Progenitor cell of endocrine pancreas (in vitro differentiated cells): ENCODE measurements at regions not wholly inside any gene's neighbourhood (a gene's known extent, or its start where the extent isn't known, plus 50 kb on each side); places are given as distances from the start of the nearest gene placed in this dataset.

Source experiments
- DNase-seq: peaks from one replicate; pipeline ENCODE4 v3.0.0; 2021; ENCODE audit warnings: low spot score; ENCODE audit not compliant: unreplicated experiment
- H3K27ac Mint-ChIP-seq: 2 replicates; pipeline ENCODE4 v1.8.0; 2021; ENCODE audit warnings: mild to moderate bottlenecking, moderate library complexity, mixed read lengths
- H3K27me3 Mint-ChIP-seq: 2 replicates; pipeline ENCODE4 v1.8.0; 2021; ENCODE audit warnings: mixed read lengths
- H3K36me3 Mint-ChIP-seq: 2 replicates; pipeline ENCODE4 v1.8.0; 2022; ENCODE audit warnings: mixed read lengths; ENCODE audit not compliant: insufficient read depth
- H3K4me1 Mint-ChIP-seq: 2 replicates; pipeline ENCODE4 v1.8.0; 2021; ENCODE audit warnings: low read depth, mixed read lengths
- H3K4me3 Mint-ChIP-seq: 2 replicates; pipeline ENCODE4 v1.8.0; 2021; ENCODE audit warnings: low read depth, mild to moderate bottlenecking, moderate library complexity, mixed read lengths
- H3K9me3 Mint-ChIP-seq: 2 replicates; pipeline ENCODE4 v1.8.0; 2021; ENCODE audit warnings: low read depth, mixed read lengths
- CTCF ChIP-seq: fragments of 200-600 bp; sonication (generic); IDR thresholded peaks from one replicate; pipeline ENCODE4 v1.5.0; 2021; ENCODE audit warnings: antibody characterized with exemption, mild to moderate bottlenecking; ENCODE audit not compliant: unreplicated experiment

DNA sequence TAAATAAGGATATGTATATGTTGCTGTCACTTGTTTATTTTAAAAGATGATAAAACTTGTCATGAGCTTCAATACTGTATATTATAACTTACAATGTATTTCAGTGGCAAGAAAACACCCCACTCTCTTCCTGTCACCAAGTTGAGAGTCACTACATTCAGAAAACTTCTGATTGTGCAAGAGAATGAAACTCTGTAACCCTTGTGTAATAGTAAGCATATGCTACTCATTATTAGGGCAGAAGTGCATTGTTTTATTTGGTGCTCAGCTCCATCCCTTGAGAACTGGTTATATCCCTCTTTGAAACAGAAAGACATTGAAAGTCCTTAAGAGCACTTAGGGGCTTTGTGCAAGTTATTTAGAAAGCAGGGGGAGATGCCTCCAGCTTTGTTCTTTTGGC lies 594.5 kb downstream of the ARAP2 start:
- Mint-ChIP-seq H3K27me3 (no peaks in the 10 kb centered on the region), H3K9me3 (no peaks in the 10 kb centered on the region), H3K4me1 (peaks cover 2% of the 10 kb centered on the region), H3K4me3 (no peak overlapping the region), H3K27ac (no peak overlapping the region), H3K36me3 (no peaks in the 10 kb centered on the region)
- no peak for TF ChIP-seq CTCF
- DNase-seq = no peak

DNA sequence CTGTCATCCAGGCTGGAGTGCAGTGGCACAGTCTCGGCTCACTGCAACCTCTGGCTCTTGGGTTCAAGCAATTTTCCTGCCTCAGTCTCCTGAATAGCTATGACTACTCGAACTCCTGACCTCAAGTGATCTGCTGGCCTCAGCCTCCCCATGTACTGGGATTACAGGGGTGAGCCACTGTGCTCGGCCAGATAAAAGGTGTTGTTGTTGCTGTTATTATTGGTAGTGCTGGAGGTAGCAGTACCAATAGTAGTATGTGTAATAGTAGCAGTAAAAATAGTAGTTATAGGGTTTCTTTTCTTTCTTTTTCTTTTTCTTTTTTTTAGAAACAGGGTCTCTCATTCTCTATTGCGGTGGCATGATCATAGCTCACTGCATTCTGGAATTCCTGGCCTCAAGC lies 592.1 kb downstream of the ARAP2 start:
- DNase-seq = no peak
- H3K4me3 Mint-ChIP-seq = no peak overlapping the region
- no peak overlapping the region for H3K27ac Mint-ChIP-seq
- H3K4me1 Mint-ChIP-seq = peaks cover 2% of the 10 kb centered on the region
- H3K36me3 Mint-ChIP-seq = no peaks in the 10 kb centered on the region
- H3K9me3 Mint-ChIP-seq = no peaks in the 10 kb centered on the region
- no peaks in the 10 kb centered on the region for H3K27me3 Mint-ChIP-seq
- no peak for TF ChIP-seq CTCF

GRCh38 chr4:35653451-35653850 lies 590.9 kb downstream of the ARAP2 start:
- no peak for DNase-seq
- peaks cover 2% of the 10 kb centered on the region for H3K4me1 Mint-ChIP-seq
- H3K4me3 Mint-ChIP-seq = no peak overlapping the region
- no peak for TF ChIP-seq CTCF
- no peaks in the 10 kb centered on the region for H3K9me3 Mint-ChIP-seq
- no peaks in the 10 kb centered on the region for H3K36me3 Mint-ChIP-seq
- H3K27me3 Mint-ChIP-seq = no peaks in the 10 kb centered on the region
- H3K27ac Mint-ChIP-seq = no peak overlapping the region

- no peak for DNase-seq
- Mint-ChIP-seq H3K36me3 (no peaks in the 10 kb centered on the region), H3K9me3 (peaks cover 5% of the 10 kb centered on the region), H3K4me1 (no peaks in the 10 kb centered on the region), H3K27ac (no peak overlapping the region), H3K4me3 (no peak overlapping the region), H3K27me3 (no peaks in the 10 kb centered on the region)
- TF ChIP-seq CTCF = no peak
Measured at GRCh38 chr4:35673137-35673536, 571.2 kb downstream of the ARAP2 start.

DNA sequence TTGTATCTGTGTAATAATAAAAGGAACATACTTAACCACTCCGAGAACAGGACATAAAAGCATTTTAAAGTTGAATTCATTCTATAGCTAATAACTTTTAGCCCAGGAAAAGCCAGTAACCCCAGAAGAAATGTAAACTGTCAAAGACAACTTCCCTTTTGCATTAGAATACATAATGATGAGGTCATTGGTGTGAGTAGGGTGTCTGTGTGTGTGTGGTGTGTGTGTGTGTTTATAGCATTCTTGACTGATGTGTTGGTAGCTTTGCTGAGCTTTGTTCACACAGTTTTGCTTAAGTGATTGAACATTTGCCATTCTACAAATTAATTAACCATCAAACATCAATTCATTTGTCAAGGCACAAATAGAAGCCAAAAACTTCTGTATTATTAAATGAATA lies 559.6 kb downstream of the ARAP2 start:
- no peak overlapping the region for H3K4me3 Mint-ChIP-seq
- H3K4me1 Mint-ChIP-seq = no peaks in the 10 kb centered on the region
- no peak for TF ChIP-seq CTCF
- no peak overlapping the region for H3K27ac Mint-ChIP-seq
- peaks cover 3% of the 10 kb centered on the region for H3K36me3 Mint-ChIP-seq
- DNase-seq = no peak
- peaks cover 24% of the 10 kb centered on the region for H3K9me3 Mint-ChIP-seq
- no peaks in the 10 kb centered on the region for H3K27me3 Mint-ChIP-seq

GRCh38 chr4:35689870-35690269 lies 554.4 kb downstream of the ARAP2 start:
- no peaks in the 10 kb centered on the region for H3K36me3 Mint-ChIP-seq
- no peaks in the 10 kb centered on the region for H3K4me1 Mint-ChIP-seq
- no peak overlapping the region for H3K27ac Mint-ChIP-seq
- no peak for DNase-seq
- H3K27me3 Mint-ChIP-seq = no peaks in the 10 kb centered on the region
- H3K4me3 Mint-ChIP-seq = no peak overlapping the region
- TF ChIP-seq CTCF = no peak
- H3K9me3 Mint-ChIP-seq = peaks cover 8% of the 10 kb centered on the region
